ENCODE measurements at regions not wholly inside any gene's neighbourhood (a gene's known extent, or its start where the extent isn't known, plus 50 kb on each side); places are given as distances from the start of the nearest gene placed in this dataset.

- H3K36me3 ChIP-seq (ENCODE audit: control insufficient read depth, low read length), result no peaks in the 10 kb centered on the region
- no peaks in the 10 kb centered on the region for H3K9me3 ChIP-seq (ENCODE audit: control insufficient read depth, insufficient read depth, low read length)
- H3K4me2 ChIP-seq (ENCODE audit: low read length), result no peak overlapping the region
- no peaks in the 10 kb centered on the region for H3F3A ChIP-seq (ENCODE audit: control insufficient read depth, insufficient read depth)
- H3K27ac ChIP-seq (ENCODE audit: low read depth, low read length), result no peak overlapping the region
- H3K4me3 ChIP-seq (ENCODE audit: low read length), result no peak overlapping the region
- no peaks in the 10 kb centered on the region for H3K9me2 ChIP-seq (replicated peaks; ENCODE audit: control insufficient read depth, low read length)
- H4K20me1 ChIP-seq (ENCODE audit: control insufficient read depth, insufficient read depth, low read depth, low read length), result no peaks in the 10 kb centered on the region
- H3K27me3 ChIP-seq (ENCODE audit: control insufficient read depth, low read length), result no peaks in the 10 kb centered on the region
- no peaks in the 10 kb centered on the region for H3K79me2 ChIP-seq (ENCODE audit: control insufficient read depth, low read length)
- TF ChIP-seq EZH2phosphoT487 (IDR thresholded peaks at IDR 0.05; ENCODE audit: borderline replicate concordance, low read length), result no peak
- no peak for TF ChIP-seq CTCF (IDR thresholded peaks at IDR 0.05; ENCODE audit: low read depth, low read length, poor library complexity, severe bottlenecking)
- no peaks in the 10 kb centered on the region for H3K4me1 ChIP-seq (ENCODE audit: control insufficient read depth, low read length)
These were observed 91.4 kb downstream of the TRIB2 start for GRCh38 chr2:12807907-12808810.

GRCh38 chr2:12809526-12809925, 92.8 kb downstream of the TRIB2 start:
- Histone ChIP-seq H3K79me2 (ENCODE audit: control insufficient read depth, low read length) (no peaks in the 10 kb centered on the region), H3K4me1 (ENCODE audit: control insufficient read depth, low read length) (no peaks in the 10 kb centered on the region), H3K9me2 (replicated peaks; ENCODE audit: control insufficient read depth, low read length) (no peaks in the 10 kb centered on the region), H3K36me3 (ENCODE audit: control insufficient read depth, low read length) (no peaks in the 10 kb centered on the region), H3K9me3 (ENCODE audit: control insufficient read depth, insufficient read depth, low read length) (no peaks in the 10 kb centered on the region), H3K27ac (ENCODE audit: low read depth, low read length) (no peak overlapping the region), H4K20me1 (ENCODE audit: control insufficient read depth, insufficient read depth, low read depth, low read length) (no peaks in the 10 kb centered on the region), H3K27me3 (ENCODE audit: control insufficient read depth, low read length) (no peaks in the 10 kb centered on the region), H3K4me2 (ENCODE audit: low read length) (no peak overlapping the region), H3K4me3 (ENCODE audit: low read length) (no peak overlapping the region), H3F3A (ENCODE audit: control insufficient read depth, insufficient read depth) (no peaks in the 10 kb centered on the region)
- TF ChIP-seq CTCF (IDR thresholded peaks at IDR 0.05; ENCODE audit: low read depth, low read length, poor library complexity, severe bottlenecking) (no peak), EZH2phosphoT487 (IDR thresholded peaks at IDR 0.05; ENCODE audit: borderline replicate concordance, low read length) (no peak)

- TF ChIP-seq EZH2phosphoT487 (IDR thresholded peaks at IDR 0.05; ENCODE audit: borderline replicate concordance, low read length), result no peak
- no peak for TF ChIP-seq CTCF (IDR thresholded peaks at IDR 0.05; ENCODE audit: low read depth, low read length, poor library complexity, severe bottlenecking)
- H3K79me2 ChIP-seq (ENCODE audit: control insufficient read depth, low read length), result no peaks in the 10 kb centered on the region
- H4K20me1 ChIP-seq (ENCODE audit: control insufficient read depth, insufficient read depth, low read depth, low read length), result no peaks in the 10 kb centered on the region
- no peaks in the 10 kb centered on the region for H3F3A ChIP-seq (ENCODE audit: control insufficient read depth, insufficient read depth)
- H3K9me3 ChIP-seq (ENCODE audit: control insufficient read depth, insufficient read depth, low read length), result no peaks in the 10 kb centered on the region
- no peak overlapping the region for H3K4me3 ChIP-seq (ENCODE audit: low read length)
- no peaks in the 10 kb centered on the region for H3K9me2 ChIP-seq (replicated peaks; ENCODE audit: control insufficient read depth, low read length)
- no peaks in the 10 kb centered on the region for H3K4me1 ChIP-seq (ENCODE audit: control insufficient read depth, low read length)
- H3K36me3 ChIP-seq (ENCODE audit: control insufficient read depth, low read length), result no peaks in the 10 kb centered on the region
- H3K27ac ChIP-seq (ENCODE audit: low read depth, low read length), result no peak overlapping the region
- no peaks in the 10 kb centered on the region for H3K27me3 ChIP-seq (ENCODE audit: control insufficient read depth, low read length)
- H3K4me2 ChIP-seq (ENCODE audit: low read length), result no peak overlapping the region
These were observed 95.2 kb downstream of the TRIB2 start for GRCh38 chr2:12811916-12812315.

Measured in DOHH2 (cell line).